ENCODE measurements at regions not wholly inside any gene's neighbourhood (a gene's known extent, or its start where the extent isn't known, plus 50 kb on each side); places are given as distances from the start of the nearest gene placed in this dataset.

DNA sequence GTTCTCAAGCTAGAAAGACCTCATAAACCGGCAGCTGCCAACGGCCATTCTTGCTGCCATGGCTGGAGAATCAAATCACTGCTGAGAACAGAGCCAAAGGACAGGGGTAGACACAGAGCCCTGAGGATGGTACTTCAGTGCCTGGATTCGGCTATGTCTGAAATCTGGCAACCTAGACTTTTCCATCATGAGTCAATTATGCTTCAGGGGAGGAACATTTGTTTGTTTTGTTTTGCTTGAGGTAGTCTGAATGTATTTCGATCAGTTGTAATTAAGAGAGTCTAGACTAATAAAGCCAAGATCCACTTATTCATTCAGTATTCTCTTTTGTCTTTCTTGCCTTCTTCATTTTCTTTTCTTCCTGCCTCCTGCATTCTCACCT, 122.8 kb upstream of the SH3BP4 start:
- 86 to 89% methylated on average over 4 of the region's 4 CpGs for WGBS, 2 donors
- peaks cover 16% of the 10 kb centered on the region for H3K4me1 ChIP-seq
- no peaks in the 10 kb centered on the region for H3K36me3 ChIP-seq (ENCODE audit: low read depth, missing control alignments)
- intact Hi-C loops (cut with DNase I; ENCODE audit: low total_unique reads), result no loop called here
- no peak for TF ChIP-seq POLR2A (IDR thresholded peaks at IDR 0.05)
- TF ChIP-seq, protein P1, sequence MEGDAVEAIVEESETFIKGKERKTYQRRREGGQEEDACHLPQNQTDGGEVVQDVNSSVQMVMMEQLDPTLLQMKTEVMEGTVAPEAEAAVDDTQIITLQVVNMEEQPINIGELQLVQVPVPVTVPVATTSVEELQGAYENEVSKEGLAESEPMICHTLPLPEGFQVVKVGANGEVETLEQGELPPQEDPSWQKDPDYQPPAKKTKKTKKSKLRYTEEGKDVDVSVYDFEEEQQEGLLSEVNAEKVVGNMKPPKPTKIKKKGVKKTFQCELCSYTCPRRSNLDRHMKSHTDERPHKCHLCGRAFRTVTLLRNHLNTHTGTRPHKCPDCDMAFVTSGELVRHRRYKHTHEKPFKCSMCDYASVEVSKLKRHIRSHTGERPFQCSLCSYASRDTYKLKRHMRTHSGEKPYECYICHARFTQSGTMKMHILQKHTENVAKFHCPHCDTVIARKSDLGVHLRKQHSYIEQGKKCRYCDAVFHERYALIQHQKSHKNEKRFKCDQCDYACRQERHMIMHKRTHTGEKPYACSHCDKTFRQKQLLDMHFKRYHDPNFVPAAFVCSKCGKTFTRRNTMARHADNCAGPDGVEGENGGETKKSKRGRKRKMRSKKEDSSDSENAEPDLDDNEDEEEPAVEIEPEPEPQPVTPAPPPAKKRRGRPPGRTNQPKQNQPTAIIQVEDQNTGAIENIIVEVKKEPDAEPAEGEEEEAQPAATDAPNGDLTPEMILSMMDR (IDR thresholded peaks at IDR 0.05), result no peak
- no peaks in the 10 kb centered on the region for H3K9me3 ChIP-seq
- no peak overlapping the region for H3K4me3 ChIP-seq
- no peak for DNase-seq
- H3K27me3 ChIP-seq, result no peaks in the 10 kb centered on the region
- peak overlapping the region in 1 of 2 donors; percentile 3 for H3K27ac ChIP-seq

DNA sequence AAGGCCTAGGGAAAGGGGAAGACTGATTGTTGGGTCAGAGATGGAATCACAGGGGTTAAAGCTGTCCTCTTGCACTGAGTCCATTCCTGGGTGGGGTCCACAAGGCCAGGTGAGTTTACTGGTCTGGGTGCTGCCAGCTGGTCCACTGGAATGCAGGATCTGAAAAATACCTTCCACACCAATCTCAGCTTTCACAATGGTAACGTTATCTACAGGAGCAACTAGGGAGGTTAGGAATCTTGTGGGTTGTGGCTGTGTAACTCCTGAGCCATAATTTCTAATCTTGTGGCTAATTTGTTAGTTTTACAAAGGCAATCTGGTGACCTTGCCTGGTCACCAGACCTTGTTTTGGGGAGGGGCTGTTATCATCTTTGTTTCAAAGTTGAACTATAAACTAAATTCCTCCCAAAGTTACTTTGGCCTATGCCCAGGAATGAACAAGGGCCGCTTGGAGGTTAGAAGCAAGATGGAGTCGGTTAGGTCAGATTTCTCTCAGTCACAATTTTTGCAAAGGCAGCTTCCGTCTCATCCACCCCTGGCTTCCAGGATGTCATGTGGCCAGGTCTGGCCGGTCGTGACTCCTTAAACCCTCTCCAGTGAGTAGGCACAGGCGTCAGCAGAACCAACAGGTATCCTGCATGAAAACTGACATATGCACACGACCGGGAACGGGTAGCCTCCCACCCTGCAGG, 123.3 kb upstream of the SH3BP4 start:
- TF ChIP-seq, protein P1 (IDR thresholded peaks at IDR 0.05), result no peak
- TF ChIP-seq POLR2A (IDR thresholded peaks at IDR 0.05), result no peak
- intact Hi-C loops (cut with DNase I; ENCODE audit: low total_unique reads), result no loop called here

DNA sequence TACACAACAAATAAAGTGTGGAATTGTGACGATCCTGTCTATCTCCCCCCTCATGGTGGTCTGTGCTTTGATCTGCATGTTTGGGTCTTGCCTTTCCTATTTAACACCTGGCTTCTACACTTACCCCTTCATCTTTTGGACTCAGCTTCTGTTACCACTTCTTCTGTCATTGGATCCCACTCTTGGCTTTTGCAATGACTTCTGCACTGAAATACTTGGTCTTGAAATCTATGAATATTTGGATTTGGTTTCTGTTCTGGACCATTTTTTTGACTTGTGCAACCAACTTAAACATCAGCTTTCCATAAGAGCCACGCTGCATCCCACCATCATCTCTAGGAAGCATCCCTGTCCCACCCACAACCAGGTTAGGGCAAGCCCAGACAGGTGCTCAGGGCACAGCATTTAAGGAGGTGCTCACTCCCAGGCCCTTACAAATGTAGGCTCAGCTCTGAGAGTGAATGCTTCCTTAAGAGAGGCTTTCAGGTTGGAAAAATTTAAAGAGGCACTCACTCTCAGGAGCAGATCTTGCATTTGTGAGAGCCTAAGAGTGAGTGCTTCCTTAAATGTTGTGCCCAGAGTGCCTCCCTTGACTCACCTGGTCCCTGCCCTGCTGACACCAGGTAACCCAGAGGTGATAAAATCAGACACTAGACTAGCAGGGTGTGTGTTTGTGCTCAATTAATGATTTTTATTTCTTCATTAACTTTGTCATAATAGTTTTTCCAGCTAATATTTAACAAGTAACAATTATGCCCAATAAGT, 124.5 kb upstream of the SH3BP4 start:
- WGBS, 2 donors, result 88 to 97% methylated on average over 2 of the region's 2 CpGs
- TF ChIP-seq POLR2A (IDR thresholded peaks at IDR 0.05), result no peak
- TF ChIP-seq, protein P1 (IDR thresholded peaks at IDR 0.05), result no peak
- intact Hi-C loops (cut with DNase I; ENCODE audit: low total_unique reads), result no loop called here

More for the DNA sequence above, 123.3 kb upstream of the SH3BP4 start:
- DNase-seq, result peak; percentile 34
- Histone ChIP-seq H3K4me1 (peaks cover 22% of the 10 kb centered on the region), H3K4me3 (no peak overlapping the region), H3K27me3 (no peaks in the 10 kb centered on the region), H3K36me3 (ENCODE audit: low read depth, missing control alignments) (no peaks in the 10 kb centered on the region), H3K27ac (peak overlapping the region in 1 of 2 donors; percentile 3), H3K9me3 (no peaks in the 10 kb centered on the region)
- WGBS, 2 donors, result 76 to 78% methylated on average over 6 to 10 of the region's 10 CpGs

DNA sequence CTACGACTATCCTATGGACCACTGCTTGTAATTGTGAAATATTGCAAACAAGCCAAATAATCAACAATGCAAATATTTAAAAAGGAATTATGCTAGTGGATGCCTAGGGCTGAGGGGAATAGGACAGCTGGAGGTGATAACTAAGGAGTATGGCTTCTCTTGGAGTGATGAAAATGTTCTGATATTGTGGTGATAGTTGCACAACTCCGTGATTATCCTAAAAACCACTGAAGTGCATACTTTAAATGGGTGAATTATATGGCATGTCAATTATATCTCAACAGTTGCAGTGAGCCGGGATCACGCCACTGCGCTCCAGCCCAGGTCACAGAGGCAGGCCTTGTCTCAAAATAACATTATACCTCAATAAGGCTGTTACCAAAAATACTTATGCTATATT, 125.1 kb upstream of the SH3BP4 start:
- 96 to 98% methylated on average over 5 of the region's 5 CpGs for WGBS, 2 donors
- intact Hi-C loops (cut with DNase I; ENCODE audit: low total_unique reads), result no loop called here
- no peaks in the 10 kb centered on the region for H3K36me3 ChIP-seq (ENCODE audit: low read depth, missing control alignments)
- no peak overlapping the region for H3K4me3 ChIP-seq
- TF ChIP-seq, protein P1 (IDR thresholded peaks at IDR 0.05), result no peak
- TF ChIP-seq POLR2A (IDR thresholded peaks at IDR 0.05), result no peak
- H3K9me3 ChIP-seq, result no peaks in the 10 kb centered on the region
- no peaks in the 10 kb centered on the region for H3K27me3 ChIP-seq
- H3K27ac ChIP-seq, result no peak overlapping the region
- peaks cover 18% of the 10 kb centered on the region for H3K4me1 ChIP-seq
- DNase-seq, result no peak

More for the DNA sequence above, 124.5 kb upstream of the SH3BP4 start:
- Histone ChIP-seq H3K9me3 (no peaks in the 10 kb centered on the region), H3K4me1 (peaks cover 20% of the 10 kb centered on the region), H3K36me3 (ENCODE audit: low read depth, missing control alignments) (no peaks in the 10 kb centered on the region), H3K4me3 (no peak overlapping the region), H3K27ac (no peak overlapping the region), H3K27me3 (no peaks in the 10 kb centered on the region)
- DNase-seq, result no peak
